ENCODE measurements at regions not wholly inside any gene's neighbourhood (a gene's known extent, or its start where the extent isn't known, plus 50 kb on each side); places are given as distances from the start of the nearest gene placed in this dataset.

DNA sequence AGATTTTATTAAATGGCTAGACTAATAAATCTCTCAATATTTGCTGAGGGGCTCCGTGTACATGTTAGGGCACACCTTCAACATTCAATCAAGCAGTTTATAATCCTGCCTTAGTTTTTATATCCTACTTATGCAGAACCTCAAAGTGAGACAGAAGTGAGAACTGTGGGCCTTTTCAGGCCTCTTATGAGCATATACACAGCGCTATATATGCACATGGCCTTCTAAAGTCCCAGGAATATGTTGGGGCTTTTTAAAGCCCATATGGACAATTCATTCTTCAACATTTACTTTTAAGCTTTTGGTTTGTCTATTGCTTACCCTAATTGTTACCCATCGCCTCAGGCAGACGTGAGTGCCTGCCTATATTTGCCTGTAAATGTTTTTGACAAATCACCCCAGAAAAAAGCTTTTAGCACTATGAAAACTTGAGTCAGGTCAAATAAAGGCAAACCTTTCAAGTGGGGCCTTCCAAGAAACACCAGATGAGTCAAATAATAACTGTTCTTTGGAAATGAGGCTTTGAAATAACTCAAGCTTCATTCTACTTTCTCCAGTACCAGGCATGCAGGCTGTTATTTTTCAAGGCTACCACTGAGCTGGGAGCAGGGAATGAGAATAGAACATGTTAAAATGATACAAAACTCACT, 58.2 kb downstream of the ESM1 start:
- no peak overlapping the region for H3K4me3 ChIP-seq
- peaks cover 4% of the 10 kb centered on the region; the same call in 1 of the 2 replicates for H3K9me3 ChIP-seq (replicated peaks)
- DNase-seq (ENCODE audit: low read depth in 1 of 2, low spot score in 2 of 2) = no peak
- no peaks in the 10 kb centered on the region for H3K4me1 ChIP-seq (replicated peaks)
- no peaks in the 10 kb centered on the region for H3K27me3 ChIP-seq (replicated peaks)
- H3K27ac ChIP-seq = no peak overlapping the region
- H3K36me3 ChIP-seq = no peaks in the 10 kb centered on the region

DNA sequence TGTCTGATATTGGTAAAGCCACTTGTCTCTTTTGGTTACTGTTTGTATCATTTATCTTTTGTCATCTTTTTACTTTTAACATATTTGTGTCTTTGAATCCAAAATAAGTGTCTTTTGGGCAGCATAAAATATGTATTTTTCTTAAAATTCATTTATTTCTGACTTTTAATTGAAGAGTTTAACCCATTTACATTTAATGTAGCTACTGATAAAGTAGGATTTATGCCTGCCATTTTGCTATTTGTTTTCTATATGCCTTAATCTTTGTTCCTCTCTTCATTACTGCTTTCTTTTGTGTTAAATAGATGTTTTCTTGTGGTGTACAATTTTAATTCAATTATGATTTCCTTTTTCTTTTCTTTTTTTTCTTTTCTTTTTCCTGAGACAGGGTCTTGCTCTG, 60.9 kb downstream of the ESM1 start:
- H3K4me1 ChIP-seq (replicated peaks) = no peaks in the 10 kb centered on the region
- H3K4me3 ChIP-seq = no peak overlapping the region
- 0 out of 2 replicates have a peak, but pooled peaks cover 4% of the 10 kb centered on the region for H3K9me3 ChIP-seq (replicated peaks)
- no peak for DNase-seq (ENCODE audit: low read depth in 1 of 2, low spot score in 2 of 2)
- no peak overlapping the region for H3K27ac ChIP-seq
- no peaks in the 10 kb centered on the region for H3K27me3 ChIP-seq (replicated peaks)
- no peaks in the 10 kb centered on the region for H3K36me3 ChIP-seq

DNA sequence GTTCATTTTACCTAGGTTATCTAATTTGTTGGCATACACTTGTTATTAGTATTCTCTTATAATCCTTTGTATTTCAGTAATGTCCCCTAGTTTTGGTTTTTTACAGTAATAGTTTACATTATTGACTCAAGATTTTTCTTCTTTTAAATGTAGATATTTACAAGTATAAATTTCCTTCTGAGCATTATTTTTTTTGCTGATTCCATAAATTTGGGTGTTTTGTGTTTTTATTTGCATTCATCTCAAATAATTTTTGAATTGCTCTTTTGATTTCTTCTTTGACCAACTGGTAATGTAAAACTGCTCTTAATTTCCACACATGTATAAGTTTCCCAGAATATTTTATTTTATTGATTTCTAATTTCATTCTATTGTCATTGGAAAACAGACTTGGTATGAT, 68.1 kb downstream of the ESM1 start:
- H3K9me3 ChIP-seq (replicated peaks) = no peaks in the 10 kb centered on the region
- no peak overlapping the region for H3K27ac ChIP-seq
- DNase-seq (ENCODE audit: low read depth in 1 of 2, low spot score in 2 of 2) = no peak
- no peaks in the 10 kb centered on the region for H3K36me3 ChIP-seq
- H3K27me3 ChIP-seq (replicated peaks) = no peaks in the 10 kb centered on the region
- H3K4me1 ChIP-seq (replicated peaks) = peaks cover 9% of the 10 kb centered on the region
- no peak overlapping the region for H3K4me3 ChIP-seq

DNA sequence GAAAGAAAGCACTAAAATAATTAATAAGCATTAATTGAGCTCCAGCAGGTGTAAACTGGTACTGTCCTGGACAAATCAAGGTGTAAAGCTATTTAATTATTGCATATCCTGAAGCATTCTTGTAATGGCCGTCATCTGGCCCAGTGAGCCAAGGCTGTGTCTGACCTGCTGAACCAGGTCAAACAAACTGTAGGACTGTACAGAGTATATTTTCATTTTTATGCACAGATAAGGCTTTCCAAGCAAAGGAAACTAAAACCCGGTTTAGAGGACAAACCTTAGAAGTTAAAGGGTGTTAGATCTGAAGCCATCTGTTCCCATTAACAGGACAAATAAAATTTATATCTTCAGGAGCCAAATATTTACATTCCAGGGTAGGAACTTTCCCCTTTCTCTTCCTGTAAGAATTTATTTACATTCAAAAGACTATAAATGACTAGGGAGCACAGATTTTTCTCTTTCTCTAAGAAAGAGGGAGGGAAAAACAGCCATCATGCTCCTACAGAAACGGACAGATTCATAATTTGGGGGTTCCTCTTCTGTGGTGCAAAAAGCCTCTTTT, 69.8 kb downstream of the ESM1 start:
- H3K9me3 ChIP-seq (replicated peaks) = no peaks in the 10 kb centered on the region
- DNase-seq (ENCODE audit: low read depth in 1 of 2, low spot score in 2 of 2) = peak in 1 of 2 experiments; percentile 9
- H3K27me3 ChIP-seq (replicated peaks) = no peaks in the 10 kb centered on the region
- H3K4me3 ChIP-seq = no peak overlapping the region
- no peaks in the 10 kb centered on the region for H3K36me3 ChIP-seq
- peaks cover 17% of the 10 kb centered on the region for H3K4me1 ChIP-seq (replicated peaks)
- H3K27ac ChIP-seq = no peak overlapping the region

DNA sequence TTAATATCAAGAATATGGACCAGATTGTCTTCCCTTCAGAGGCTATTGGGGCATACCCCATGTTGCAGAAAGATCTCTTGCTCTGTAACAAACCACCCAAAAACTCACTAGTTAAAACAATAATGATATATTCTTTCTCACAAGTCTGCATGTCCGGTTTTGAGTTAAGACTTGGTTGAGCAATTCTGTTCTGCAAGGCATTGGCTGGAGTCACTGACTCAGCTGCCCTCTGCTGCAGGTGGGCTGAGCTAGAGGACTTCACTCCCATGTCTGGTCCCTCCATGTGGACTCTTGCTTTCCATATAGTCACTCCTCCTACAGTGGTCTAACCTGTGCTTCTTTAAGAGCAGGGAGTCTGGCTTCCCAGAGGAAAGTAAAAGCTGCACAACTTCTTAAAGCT, 73.4 kb downstream of the ESM1 start:
- Histone ChIP-seq H3K27ac (no peak overlapping the region), H3K27me3 (replicated peaks) (no peaks in the 10 kb centered on the region), H3K4me1 (replicated peaks) (peaks cover 30% of the 10 kb centered on the region), H3K9me3 (replicated peaks) (no peaks in the 10 kb centered on the region), H3K4me3 (no peak overlapping the region), H3K36me3 (no peaks in the 10 kb centered on the region)
- no peak for DNase-seq (ENCODE audit: low read depth in 1 of 2, low spot score in 2 of 2)

DNA sequence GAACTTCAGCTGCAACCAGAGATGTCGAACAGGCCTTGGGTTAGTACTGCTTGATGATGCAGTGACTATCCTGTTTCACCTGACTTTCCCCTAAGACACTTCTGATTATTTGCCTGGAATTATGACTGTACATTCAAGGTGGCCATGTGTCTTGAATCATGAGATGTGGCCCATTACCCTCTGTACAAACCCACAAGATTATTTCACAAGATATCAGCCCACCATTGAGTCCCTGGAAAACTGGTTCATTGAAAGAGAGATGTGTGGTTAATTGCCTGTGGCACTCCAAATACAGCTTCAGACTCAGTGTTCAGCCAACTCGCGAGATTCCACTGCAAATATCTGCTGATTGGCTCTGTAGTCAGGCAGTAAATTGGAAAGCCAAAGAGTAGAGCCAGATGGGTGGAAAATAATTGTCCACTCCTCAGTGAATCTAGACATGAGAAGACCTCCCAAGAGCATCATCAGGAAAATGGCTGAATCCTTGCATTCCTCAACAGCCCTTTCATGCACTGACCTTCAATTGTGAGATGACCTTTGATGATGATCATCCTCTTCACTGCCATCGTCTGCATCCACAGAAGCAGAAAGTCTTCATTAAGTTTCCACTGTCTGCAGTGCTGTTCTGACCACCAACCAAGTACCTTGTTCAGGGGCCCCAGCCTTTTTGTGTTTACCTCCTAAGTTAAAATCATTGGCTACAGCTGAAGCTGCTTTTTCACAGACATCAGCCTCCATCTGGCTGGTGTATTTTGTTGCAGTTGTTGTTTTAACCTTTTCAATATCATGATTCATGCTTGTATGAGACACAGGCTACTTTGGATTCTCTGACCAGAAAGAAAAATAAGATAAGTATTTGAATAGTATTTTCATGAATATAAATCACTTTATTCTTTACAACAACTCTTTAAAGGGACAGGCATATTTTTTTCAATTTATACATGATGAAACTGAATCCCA, 75.2 kb downstream of the ESM1 start:
- no peak overlapping the region for H3K4me3 ChIP-seq
- no peak overlapping the region for H3K27ac ChIP-seq
- peaks cover 23% of the 10 kb centered on the region for H3K4me1 ChIP-seq (replicated peaks)
- no peaks in the 10 kb centered on the region for H3K27me3 ChIP-seq (replicated peaks)
- no peaks in the 10 kb centered on the region for H3K36me3 ChIP-seq
- peak in 1 of 2 experiments; percentile 45 for DNase-seq (ENCODE audit: low read depth in 1 of 2, low spot score in 2 of 2)
- H3K9me3 ChIP-seq (replicated peaks) = no peaks in the 10 kb centered on the region

DNA sequence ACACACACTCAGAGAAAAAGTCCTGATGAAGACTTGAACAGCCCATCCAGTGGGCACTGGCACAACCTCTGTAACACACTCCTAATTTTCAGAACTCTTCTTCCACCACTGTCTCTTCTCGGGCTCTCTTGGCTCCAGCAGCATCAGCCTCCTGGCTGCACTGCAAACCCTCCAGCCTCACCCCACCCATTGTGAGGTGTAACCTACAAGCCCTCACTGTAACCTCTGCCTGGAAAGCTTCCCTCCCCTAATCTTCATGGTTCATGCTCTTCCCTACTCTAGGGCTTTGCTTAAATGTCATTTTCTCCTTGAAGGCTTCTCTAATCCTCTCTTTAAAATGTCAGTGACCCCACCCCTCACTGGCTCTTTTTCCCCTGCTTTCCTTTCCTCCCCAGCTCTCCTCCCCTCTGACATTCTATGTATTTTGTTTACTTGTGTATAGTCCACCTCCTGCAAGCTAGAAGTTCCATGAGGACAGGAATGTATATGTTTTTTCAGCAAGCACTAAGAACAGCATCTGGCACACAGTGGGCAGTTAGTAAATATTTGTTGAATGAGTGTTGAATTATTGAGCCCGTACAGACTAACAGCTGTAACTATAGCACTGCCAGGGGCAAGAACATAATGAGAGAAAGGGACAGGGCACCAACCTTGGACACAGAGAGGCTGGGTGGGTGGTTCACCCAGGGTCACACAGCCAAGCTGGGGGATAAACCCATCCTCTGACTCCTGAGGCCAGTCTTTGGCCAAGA, 76.4 kb downstream of the ESM1 start:
- Histone ChIP-seq H3K4me3 (no peak overlapping the region), H3K4me1 (replicated peaks) (peaks cover 21% of the 10 kb centered on the region), H3K27me3 (replicated peaks) (no peaks in the 10 kb centered on the region), H3K36me3 (no peaks in the 10 kb centered on the region), H3K9me3 (replicated peaks) (no peaks in the 10 kb centered on the region), H3K27ac (no peak overlapping the region)
- DNase-seq (ENCODE audit: low read depth in 1 of 2, low spot score in 2 of 2) = no peak

DNA sequence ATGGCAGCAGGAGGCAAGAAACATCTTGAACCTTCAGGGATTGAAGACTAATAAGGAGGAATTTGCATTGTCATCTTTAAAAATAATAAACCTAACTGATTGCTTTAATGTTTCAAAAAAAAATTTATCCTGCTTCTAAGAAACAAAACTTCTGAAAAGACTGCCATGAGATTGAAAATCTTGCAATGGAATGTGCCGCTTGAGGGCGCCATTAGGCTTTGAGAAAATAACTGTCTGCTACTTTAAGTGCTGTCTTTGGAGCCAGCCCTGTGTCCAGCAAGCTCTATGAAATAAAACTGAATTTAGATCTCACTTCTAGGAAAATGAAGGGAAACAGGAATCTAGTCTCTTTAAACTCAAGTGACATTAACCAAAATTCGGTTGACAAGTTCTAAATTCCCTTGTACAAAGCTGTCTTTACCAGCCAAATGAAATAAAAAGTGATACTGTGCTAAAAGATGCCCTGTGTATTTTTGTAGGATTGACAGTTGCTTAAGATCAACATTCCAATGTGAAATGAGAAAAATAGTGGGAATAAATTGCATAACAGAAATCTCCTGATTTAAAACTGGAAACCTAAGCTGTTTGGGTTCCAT, 79.4 kb downstream of the ESM1 start:
- Histone ChIP-seq H3K4me1 (replicated peaks) (peaks cover 19% of the 10 kb centered on the region), H3K27me3 (replicated peaks) (no peaks in the 10 kb centered on the region), H3K4me3 (no peak overlapping the region), H3K27ac (no peak overlapping the region), H3K9me3 (replicated peaks) (no peaks in the 10 kb centered on the region), H3K36me3 (no peaks in the 10 kb centered on the region)
- peak; percentile 57 to 61 for DNase-seq (ENCODE audit: low read depth in 1 of 2, low spot score in 2 of 2)

DNA sequence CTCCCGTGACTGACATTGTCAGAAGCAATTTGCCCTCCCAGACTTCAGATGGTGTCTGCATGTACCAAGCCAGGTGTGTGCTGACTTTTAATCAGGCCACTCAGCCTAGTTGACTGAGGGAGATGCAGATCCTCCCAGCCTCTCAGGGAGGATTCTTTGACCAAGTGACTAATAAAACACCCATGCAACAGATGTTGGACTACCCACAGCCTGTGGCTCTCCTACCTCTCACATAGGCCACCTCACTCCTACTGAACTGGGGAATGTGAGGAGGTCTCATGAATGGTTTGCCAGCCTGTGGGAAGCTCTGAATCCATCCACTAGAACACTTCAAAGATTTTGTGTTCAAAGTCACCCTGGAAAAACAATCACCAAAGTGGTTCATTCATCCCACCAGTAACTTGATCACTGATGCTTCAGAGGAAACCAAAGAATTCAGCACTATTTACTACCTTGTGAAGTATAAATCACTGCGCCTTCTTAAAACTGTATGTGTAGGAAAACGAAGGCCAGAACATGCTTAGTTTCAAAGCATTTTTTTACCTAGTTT, 80.1 kb downstream of the ESM1 start:
- Histone ChIP-seq H3K4me1 (replicated peaks) (peaks cover 11% of the 10 kb centered on the region), H3K4me3 (no peak overlapping the region), H3K36me3 (no peaks in the 10 kb centered on the region), H3K27ac (no peak overlapping the region), H3K27me3 (replicated peaks) (no peaks in the 10 kb centered on the region), H3K9me3 (replicated peaks) (no peaks in the 10 kb centered on the region)
- DNase-seq (ENCODE audit: low read depth in 1 of 2, low spot score in 2 of 2) = no peak

DNA sequence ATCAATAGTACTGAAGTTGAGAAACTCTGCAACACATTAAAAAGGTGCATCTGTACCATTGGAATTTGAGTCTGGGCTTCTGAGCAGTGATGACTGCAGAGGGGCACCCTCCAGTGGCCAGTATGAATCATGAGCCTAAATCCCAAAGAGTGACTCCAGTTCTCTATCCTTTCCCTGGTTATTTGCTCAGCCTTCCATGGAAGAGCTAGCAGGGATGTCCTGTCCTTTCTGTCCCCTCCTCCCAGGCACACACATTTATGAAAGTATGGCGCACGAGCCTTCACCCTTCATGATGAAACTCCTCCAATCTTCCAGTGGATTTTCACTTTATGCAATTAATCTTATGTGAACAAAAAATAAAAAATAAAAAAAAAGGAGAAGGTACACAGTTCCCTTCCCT, 81.0 kb downstream of the ESM1 start:
- no peaks in the 10 kb centered on the region for H3K27me3 ChIP-seq (replicated peaks)
- no peak overlapping the region for H3K4me3 ChIP-seq
- H3K27ac ChIP-seq = no peak overlapping the region
- H3K9me3 ChIP-seq (replicated peaks) = no peaks in the 10 kb centered on the region
- peak in 1 of 2 experiments; percentile 6 for DNase-seq (ENCODE audit: low read depth in 1 of 2, low spot score in 2 of 2)
- peaks cover 4% of the 10 kb centered on the region for H3K4me1 ChIP-seq (replicated peaks)
- H3K36me3 ChIP-seq = no peaks in the 10 kb centered on the region

DNA sequence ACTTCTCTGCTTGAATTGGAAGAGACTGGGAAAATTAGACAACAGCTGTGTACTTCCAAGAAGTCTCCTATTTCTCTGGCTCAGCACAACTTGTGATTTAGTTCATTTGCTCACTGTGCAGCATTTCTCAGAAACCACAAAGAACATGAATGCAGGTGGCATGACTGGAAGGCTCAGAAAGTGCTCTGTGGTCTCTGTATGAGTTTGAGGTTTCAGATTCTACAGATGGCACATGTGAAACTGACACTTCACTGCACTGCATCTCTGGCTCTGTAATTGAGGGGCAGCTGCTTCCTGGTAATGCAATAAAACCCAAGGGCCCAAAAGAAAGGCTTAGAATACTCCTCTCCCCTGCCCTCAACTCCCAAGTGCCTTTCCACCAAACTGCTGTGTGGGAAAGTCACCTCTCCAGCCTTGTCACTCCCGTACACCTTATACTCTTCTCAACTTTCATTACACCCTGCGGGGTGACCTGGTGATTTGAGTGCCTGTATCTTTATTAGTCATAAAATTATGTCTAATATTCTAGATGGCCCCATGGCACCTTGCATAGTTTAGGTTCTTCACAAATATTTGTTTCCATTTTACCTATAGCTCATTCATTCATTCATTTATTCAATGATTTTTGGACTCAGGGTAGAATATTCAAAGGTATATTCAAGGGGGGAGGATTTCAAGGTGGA, 82.5 kb downstream of the ESM1 start:
- Histone ChIP-seq H3K36me3 (no peaks in the 10 kb centered on the region), H3K4me3 (no peak overlapping the region), H3K27ac (no peak overlapping the region), H3K27me3 (replicated peaks) (no peaks in the 10 kb centered on the region), H3K4me1 (replicated peaks) (no peaks in the 10 kb centered on the region), H3K9me3 (replicated peaks) (no peaks in the 10 kb centered on the region)
- DNase-seq (ENCODE audit: low read depth in 1 of 2, low spot score in 2 of 2) = no peak

DNA sequence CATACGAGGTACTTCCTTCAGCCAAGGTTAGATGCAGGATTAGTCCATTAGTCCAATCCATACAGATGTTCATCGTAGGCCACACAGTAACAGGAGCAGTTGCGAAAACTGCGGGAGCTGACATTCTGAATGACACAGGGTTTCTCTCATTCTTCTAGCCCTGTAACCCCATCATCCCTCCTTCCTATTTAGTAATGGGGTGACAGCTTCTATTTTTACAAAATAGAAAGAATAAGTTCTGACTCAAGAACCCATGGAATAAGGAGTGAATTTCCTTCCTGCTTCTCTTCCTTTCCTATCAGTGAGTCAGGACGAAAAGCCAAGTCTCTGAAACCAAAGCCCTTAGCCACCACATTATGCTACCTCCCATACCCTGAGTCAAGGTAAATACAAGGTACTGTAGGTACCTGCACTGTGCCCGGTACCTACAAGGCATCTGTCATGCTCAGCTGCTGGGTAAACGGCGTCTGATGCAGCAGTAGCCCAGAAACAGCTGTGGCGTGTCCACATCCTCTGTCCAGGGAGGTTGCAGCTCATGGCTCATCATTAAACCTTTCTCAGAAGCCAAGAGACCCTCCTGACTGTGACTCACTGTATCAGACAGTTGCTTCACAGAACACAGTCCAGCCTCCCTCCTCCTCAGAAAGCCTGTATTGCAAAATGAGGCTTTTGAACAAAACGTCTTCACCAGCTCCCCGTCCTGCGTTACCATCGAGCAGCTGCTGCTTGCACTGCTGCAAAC, 84.2 kb downstream of the ESM1 start:
- Histone ChIP-seq H3K4me3 (no peak overlapping the region), H3K9me3 (replicated peaks) (no peaks in the 10 kb centered on the region), H3K4me1 (replicated peaks) (no peaks in the 10 kb centered on the region), H3K27ac (no peak overlapping the region), H3K27me3 (replicated peaks) (no peaks in the 10 kb centered on the region), H3K36me3 (no peaks in the 10 kb centered on the region)
- no peak for DNase-seq (ENCODE audit: low read depth in 1 of 2, low spot score in 2 of 2)

Measured in SJSA1 (cell line).